HEK293T (cell line): ENCODE measurements at regions not wholly inside any gene's neighbourhood (a gene's known extent, or its start where the extent isn't known, plus 50 kb on each side); places are given as distances from the start of the nearest gene placed in this dataset.

Experiments
- CTCF ChIA-PET: fragments of 350-600 bp; formaldehyde crosslinking; extraction: SDS; loops from one replicate; lab custom pipeline; 2021; ENCODE audit warnings: antibody characterized with exemption, inconsistent platforms; lab: Yijun Ruan, JAX
- POLR2A ChIA-PET: fragments of 350-600 bp; formaldehyde crosslinking; extraction: SDS; loops from one replicate; lab custom pipeline; 2020; ENCODE audit warnings: antibody characterized with exemption, inconsistent platforms; lab: Yijun Ruan, JAX
- DNase-seq: peaks from one replicate; pipeline ENCODE4 v3.0.0; 2012; ENCODE audit warnings: mixed read lengths; ENCODE audit errors: extremely low spot score
- ARNT ChIP-seq: fragments of 450-650 bp; IDR thresholded peaks from 2 replicates; pipeline ENCODE4 v1.6.1; 2017; ENCODE audit warnings: mild to moderate bottlenecking
- BHLHE40 ChIP-seq: fragments of 450-650 bp; IDR thresholded peaks from 2 replicates; pipeline ENCODE4 v1.6.1; 2016; ENCODE audit warnings: mild to moderate bottlenecking, moderate library complexity, borderline replicate concordance
- CTBP1 ChIP-seq: fragments of 450-650 bp; IDR thresholded peaks from 2 replicates; pipeline ENCODE4 v1.6.1; 2016; ENCODE audit warnings: borderline replicate concordance
- ELF4 ChIP-seq: fragments of 450-650 bp; IDR thresholded peaks from 2 replicates; pipeline ENCODE4 v1.6.1; 2017; ENCODE audit warnings: antibody characterized with exemption
- FOXA1 ChIP-seq: fragments of 450-650 bp; IDR thresholded peaks from 2 replicates; pipeline ENCODE4 v1.6.1; 2016; ENCODE audit warnings: mild to moderate bottlenecking
- FOXK2 ChIP-seq: fragments of 450-650 bp; IDR thresholded peaks from 2 replicates; pipeline ENCODE4 v1.6.1; 2016; ENCODE audit warnings: mild to moderate bottlenecking
- FOXM1 ChIP-seq: fragments of 450-650 bp; IDR thresholded peaks from 2 replicates; pipeline ENCODE4 v1.6.1; 2017; ENCODE audit warnings: mild to moderate bottlenecking, borderline replicate concordance
- HDGF ChIP-seq: fragments of 450-650 bp; IDR thresholded peaks from 2 replicates; pipeline ENCODE4 v1.6.1; 2017; ENCODE audit warnings: antibody characterized with exemption, borderline replicate concordance
- L3MBTL2 ChIP-seq: fragments of 450-650 bp; conservative IDR thresholded peaks from 2 replicates; pipeline ENCODE4 v1.6.1; 2016; ENCODE audit warnings: mild to moderate bottlenecking
- LEF1 ChIP-seq: fragments of 450-650 bp; IDR thresholded peaks from 2 replicates; pipeline ENCODE4 v1.6.1; 2017; ENCODE audit warnings: mild to moderate bottlenecking, borderline replicate concordance
- NFRKB ChIP-seq: fragments of 450-650 bp; IDR thresholded peaks from 2 replicates; pipeline ENCODE4 v1.6.1; 2016; ENCODE audit warnings: mild to moderate bottlenecking, moderate library complexity
- SP1 ChIP-seq: fragments of 450-650 bp; IDR thresholded peaks from 2 replicates; pipeline ENCODE4 v1.6.1; 2017
- SUZ12 ChIP-seq: fragments of 450-650 bp; IDR thresholded peaks from 2 replicates; pipeline ENCODE4 v1.6.1; 2016; ENCODE audit warnings: mild to moderate bottlenecking
- TARDBP ChIP-seq: fragments of 450-650 bp; IDR thresholded peaks from 2 replicates; pipeline ENCODE4 v1.6.1; 2016
- ZNF384 ChIP-seq: fragments of 450-650 bp; IDR thresholded peaks from 2 replicates; pipeline ENCODE4 v1.6.1; 2016
- TF ChIP-seq, protein P1 (sequence below): fragments of 450-650 bp; IDR thresholded peaks from 2 replicates; pipeline ENCODE4 v1.6.1; 2016

DNA sequence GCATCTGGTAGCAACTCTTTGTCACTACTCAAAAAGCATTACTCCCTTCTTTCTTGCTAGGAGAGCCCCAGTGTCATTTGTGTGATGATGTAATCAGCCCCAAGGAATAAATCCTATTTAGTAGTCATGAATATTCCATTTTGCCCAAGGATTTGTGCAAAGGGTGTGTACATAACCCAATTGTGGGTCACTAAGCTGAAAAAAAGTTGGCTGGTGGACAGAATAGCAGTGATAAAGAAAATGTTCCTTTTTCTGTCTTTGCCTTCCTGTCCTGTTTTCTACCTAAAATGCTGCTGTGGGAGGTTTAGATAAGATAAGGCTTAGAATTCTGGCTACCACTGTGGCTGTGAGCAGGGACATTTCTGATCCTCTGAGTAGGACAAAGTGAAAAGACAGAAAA lies 223.1 kb upstream of the ITGA1 start:
- TF ChIP-seq TARDBP (no peak), FOXM1 (no peak), HDGF (no peak), CTBP1 (no peak), BHLHE40 (no peak), NFRKB (no peak), ARNT (no peak)
- DNase-seq: no peak
- CTCF ChIA-PET: no interaction called here
- POLR2A ChIA-PET: no interaction called here

DNA sequence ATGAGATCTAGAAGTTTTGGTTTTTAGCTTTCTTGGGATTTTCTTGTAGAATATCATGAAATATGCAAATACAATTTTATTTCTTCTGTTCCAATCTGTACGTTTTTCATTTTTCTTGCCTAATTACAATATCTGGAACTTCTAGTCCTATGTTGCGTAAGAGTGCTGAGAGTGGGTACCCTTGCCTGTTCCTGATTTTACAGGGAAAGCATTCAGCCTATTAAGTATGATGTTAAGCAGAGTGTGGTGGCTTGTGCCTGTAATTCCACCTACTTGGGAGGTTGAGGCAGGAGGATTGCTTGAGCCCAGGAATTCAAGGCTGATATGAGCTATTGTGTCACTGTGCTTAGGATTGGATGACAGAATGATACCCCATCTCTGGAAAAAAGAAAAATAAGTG lies 210.2 kb upstream of the ITGA1 start:
- ChIA-PET POLR2A (no interaction called here), CTCF (no interaction called here)
- DNase-seq: no peak
- TF ChIP-seq L3MBTL2 (no peak), FOXK2 (no peak), SP1 (no peak), ELF4 (no peak), ARNT (no peak), BHLHE40 (no peak), LEF1 (no peak), CTBP1 (no peak), SUZ12 (no peak), FOXA1 (no peak), HDGF (no peak), NFRKB (no peak), FOXM1 (no peak), TARDBP (no peak), ZNF384 (no peak)
- TF ChIP-seq, protein P1, sequence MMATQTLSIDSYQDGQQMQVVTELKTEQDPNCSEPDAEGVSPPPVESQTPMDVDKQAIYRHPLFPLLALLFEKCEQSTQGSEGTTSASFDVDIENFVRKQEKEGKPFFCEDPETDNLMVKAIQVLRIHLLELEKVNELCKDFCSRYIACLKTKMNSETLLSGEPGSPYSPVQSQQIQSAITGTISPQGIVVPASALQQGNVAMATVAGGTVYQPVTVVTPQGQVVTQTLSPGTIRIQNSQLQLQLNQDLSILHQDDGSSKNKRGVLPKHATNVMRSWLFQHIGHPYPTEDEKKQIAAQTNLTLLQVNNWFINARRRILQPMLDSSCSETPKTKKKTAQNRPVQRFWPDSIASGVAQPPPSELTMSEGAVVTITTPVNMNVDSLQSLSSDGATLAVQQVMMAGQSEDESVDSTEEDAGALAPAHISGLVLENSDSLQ: no peak

DNA sequence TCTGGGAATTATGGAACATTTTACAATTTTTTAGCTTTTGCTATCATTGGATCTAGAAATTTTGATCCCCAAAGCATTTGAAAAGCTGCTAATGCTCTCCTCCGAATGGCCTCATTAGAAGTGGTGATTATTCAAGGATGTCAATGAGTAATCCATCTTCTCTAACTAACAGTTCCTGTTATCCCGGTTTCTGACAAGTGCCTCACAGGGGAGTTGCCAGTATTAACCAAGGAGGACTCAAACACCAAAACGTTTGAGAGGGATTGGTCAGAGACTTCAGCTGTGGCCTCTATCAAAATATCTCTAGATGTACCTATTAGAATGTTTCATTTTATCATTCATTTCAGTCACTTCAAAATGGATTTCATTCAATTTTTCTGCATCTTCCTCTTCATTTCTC lies 208.3 kb upstream of the ITGA1 start:
- CTCF ChIA-PET: no interaction called here
- DNase-seq: no peak
- POLR2A ChIA-PET: no interaction called here
- TF ChIP-seq SUZ12 (no peak), NFRKB (no peak), FOXM1 (no peak), TARDBP (no peak), FOXA1 (no peak), ELF4 (no peak), ARNT (no peak)

DNA sequence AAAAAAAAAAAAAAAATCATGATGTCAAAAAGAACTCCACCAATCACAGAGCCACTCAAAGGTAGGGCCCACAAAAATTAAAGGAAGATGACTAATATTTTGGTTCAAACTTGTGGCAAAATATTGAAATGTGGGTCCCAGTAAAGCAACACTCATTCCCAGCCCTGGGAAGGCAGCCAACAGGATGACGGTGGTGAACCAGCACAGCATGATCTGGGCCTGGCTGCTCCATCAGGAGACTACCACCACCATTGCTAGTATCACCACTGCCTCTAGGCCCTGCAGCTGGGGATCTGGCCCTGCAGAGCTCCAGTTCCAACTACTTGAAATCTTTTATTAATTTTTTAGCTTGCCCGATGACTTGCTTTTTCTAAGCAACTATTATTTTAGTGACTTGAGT lies 206.8 kb upstream of the ITGA1 start:
- TF ChIP-seq CTBP1: no peak
- TF ChIP-seq SP1: no peak
- no peak for TF ChIP-seq SUZ12
- CTCF ChIA-PET: no interaction called here
- POLR2A ChIA-PET: no interaction called here
- DNase-seq: no peak

DNA sequence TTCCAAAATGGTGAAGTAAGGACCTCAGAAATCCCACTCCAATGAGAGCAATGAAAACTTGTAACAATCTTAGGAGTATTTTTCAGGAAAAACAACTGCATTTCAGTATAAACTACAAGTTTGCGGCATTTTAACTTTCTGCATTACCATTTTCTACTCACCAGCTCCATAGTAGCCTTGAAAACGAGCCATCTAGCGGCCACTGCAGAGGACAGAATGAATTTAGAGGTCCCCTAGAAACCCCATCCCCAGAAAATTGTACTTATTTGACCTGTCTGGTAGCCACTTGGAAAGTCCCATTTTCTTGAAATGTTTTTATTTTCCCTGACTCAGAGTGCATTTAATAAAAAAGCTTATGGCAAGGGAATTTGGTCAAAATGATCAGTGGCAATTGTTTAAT lies 205.4 kb upstream of the ITGA1 start:
- DNase-seq: no peak
- TF ChIP-seq CTBP1 (no peak), NFRKB (no peak), SP1 (no peak), HDGF (no peak), TARDBP (no peak), FOXM1 (no peak), LEF1 (no peak), ARNT (no peak), ELF4 (no peak), ZNF384 (no peak), SUZ12 (no peak), L3MBTL2 (no peak)
- TF ChIP-seq, protein P1: no peak
- ChIA-PET CTCF (no interaction called here), POLR2A (no interaction called here)

DNA sequence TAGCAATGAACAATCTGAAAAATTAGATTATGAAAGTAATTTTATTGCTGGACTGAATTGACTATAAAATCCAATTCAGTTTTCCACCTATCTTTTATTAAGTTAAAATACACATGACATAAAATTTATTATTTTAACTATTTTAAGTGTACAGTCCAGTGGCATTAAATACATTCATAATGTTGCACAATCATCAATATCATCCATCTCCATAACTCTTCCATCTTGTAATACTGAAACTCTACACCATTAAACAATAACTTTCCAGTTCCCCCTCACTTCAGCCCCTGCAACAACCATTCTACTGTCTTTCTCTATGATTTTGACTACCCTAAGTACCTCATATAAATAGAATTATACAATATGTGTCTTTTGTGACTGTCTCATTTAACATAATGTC lies 200.6 kb upstream of the ITGA1 start:
- ChIA-PET CTCF (no interaction called here), POLR2A (no interaction called here)
- DNase-seq: no peak
- TF ChIP-seq TARDBP: no peak
- no peak for TF ChIP-seq FOXA1
- TF ChIP-seq ELF4: no peak
- no peak for TF ChIP-seq SP1

DNA sequence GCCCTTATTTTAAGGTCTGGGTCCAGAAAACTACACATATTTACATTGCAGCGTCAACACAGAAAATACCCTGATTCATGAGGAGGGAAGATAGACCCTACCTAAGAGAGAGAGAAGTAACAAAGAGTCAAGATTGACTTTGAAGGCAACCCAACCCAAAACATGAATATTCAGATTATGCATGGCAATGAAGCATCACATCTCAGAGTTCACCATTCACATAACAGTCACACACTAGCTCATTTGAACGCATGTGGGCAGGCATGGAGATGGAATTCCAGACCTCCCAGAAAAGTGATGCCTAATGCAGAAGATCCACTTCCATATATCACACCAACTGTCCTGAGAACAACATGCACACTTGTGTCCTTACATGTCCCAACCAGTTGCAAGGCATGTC lies 190.1 kb upstream of the ITGA1 start:
- no peak for TF ChIP-seq L3MBTL2
- no peak for TF ChIP-seq LEF1
- no peak for DNase-seq
- CTCF ChIA-PET: no interaction called here
- POLR2A ChIA-PET: no interaction called here

DNA sequence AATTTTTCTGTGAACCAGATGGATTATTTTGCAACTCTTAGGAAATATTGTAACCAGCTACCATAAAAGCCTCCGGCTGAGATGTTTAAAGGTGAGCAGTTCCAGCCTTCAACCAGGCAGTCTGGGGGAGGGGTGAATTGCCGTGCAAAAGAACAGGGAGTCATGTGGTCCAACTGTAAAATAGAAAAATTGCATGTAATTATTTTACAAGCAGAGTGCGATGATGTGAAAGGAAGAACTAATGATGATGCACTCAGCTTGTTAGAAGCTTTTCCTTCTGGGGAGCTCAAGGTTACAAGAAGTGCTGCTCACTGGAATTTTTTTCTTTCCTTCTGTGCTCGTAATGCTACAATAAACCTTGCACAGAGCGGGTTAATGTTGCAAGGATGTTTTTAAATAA lies 188.7 kb upstream of the ITGA1 start:
- no peak for DNase-seq
- TF ChIP-seq ELF4 (no peak), L3MBTL2 (peak; percentile 26; the same call in 1 of the 2 replicates), FOXA1 (no peak)
- CTCF ChIA-PET: no interaction called here
- POLR2A ChIA-PET: no interaction called here
